HG03521 (cell line): ENCODE measurements at regions not wholly inside any gene's neighbourhood (a gene's known extent, or its start where the extent isn't known, plus 50 kb on each side); places are given as distances from the start of the nearest gene placed in this dataset.

ENCODE experiments used
- ATAC-seq: cut with Tn5 transposase; IDR thresholded peaks from one replicate; pipeline ENCODE4 v1.9.1; 2021; ENCODE audit warnings: mild to moderate bottlenecking, moderate library complexity; ENCODE audit not compliant: unreplicated experiment

GRCh38 chr12:124517260-124518050 lies 50.0 kb downstream of the NCOR2 start:
- no peak for ATAC-seq

- ATAC-seq = no peak
Measured at GRCh38 chr12:124516850-124517249, 50.6 kb downstream of the NCOR2 start.

DNA sequence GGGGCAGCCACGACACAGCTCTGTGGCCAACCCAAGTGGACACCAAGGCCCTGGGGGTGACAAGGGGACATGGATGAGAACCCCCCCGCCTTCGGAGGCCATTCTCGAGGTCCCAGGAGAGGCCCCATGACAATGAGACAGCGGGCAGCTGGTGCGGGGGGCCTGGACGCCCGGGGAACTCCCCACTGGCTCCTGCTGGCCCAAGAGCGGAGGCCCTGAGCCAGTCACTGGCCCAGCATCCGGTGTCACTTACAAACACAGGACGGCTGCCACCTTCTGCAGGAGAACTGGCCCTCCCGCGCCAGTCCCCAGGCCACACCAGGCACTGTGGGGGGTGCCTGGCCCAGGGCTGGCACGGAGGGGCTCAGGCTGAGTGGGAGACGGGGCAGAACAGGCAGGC lies 51.4 kb downstream of the NCOR2 start:
- ATAC-seq = no peak

DNA sequence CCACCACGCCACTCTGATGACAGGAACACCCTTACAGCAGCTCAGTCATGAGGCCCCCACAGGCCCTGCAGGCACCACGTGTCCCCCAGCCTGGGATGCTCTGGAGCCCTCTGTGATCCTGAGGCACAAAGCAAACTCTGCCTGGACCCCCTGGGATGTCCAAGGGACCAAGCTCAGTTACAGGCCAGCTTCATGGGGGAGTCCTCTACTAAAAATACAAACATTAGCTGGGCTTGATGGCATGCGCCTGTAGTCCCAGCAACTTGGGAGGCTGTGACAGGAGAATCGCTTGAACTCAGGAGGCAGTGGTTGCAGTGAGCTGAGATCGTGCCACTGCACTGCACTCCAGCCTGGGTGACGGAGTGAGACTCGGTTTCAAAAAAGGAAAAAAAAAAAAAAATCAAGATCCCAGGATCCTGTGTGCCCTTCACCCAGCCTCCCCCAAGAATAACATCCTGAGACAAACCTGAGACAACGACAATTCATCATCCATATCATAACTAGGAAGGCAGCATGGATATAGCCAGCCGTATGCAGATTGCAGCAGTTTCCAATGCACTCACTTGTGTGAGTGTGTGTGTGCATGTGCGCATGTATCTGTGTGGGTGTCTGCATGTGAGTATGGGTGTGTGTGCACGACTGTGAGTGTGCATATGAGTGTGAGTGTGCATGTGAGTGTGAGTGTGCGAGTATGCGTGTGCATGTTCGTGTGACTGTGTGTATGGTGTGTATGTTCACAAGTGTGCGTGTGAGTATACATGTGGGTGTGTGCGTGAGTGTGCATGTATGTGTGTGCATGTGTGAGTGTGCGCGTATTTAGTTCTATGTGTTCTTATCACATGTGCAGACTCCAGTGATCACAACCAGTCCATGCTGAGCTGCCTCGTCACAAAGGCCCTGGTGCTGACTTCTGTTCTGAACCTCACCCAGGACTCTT lies 52.1 kb downstream of the NCOR2 start:
- ATAC-seq = no peak

DNA sequence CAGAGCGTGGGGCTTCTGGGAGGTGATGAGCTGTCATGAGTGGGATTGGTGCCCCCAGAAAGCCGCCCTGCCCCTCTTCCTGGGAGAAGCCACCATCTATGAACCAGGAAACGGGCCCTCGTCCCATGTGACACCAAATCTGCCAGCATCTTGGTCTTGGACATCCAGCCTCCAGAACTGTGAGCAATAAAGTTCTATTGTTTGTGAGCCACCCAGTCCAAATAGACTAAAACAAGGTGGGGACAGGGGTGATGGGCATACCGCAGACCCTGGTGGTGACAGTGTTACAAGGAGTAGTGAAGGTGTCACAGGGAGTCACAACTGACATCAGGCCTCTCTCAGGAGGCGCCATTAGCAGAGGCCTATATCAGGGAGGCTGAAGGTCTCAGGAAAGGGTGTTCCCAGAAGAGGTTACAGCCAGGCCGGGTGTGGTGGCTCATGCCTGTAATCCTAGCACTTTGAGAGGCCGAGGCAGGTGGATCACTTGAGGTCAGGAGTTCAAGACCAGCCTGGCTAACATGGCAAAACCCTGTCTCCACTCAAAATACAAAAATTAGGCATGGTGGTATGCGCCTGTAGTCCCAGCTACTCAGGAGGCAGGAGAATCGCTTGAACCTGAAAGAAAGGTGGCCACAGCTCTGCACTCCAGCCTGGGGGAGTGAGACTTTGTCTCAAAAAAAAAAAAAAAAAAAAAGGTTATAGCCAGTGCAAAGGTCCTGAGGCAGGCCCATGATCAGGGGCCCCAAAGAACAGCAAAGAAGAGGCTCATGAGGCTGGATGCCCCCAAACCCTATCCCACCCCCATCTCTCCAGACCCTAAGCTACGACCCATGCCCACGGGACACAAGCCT lies 53.0 kb downstream of the NCOR2 start:
- no peak for ATAC-seq

- no peak for ATAC-seq
Measured at GRCh38 chr12:124513297-124513867, 54.0 kb downstream of the NCOR2 start.

GRCh38 chr12:124512667-124513296 lies 54.6 kb downstream of the NCOR2 start:
- ATAC-seq = no peak

GRCh38 chr12:124511259-124511985 lies 56.0 kb downstream of the NCOR2 start:
- ATAC-seq = no peak

GRCh38 chr12:124510301-124510970 lies 57.0 kb downstream of the NCOR2 start:
- no peak for ATAC-seq

GRCh38 chr12:124509676-124510300 lies 57.6 kb downstream of the NCOR2 start:
- ATAC-seq = no peak

- no peak for ATAC-seq
Measured at GRCh38 chr12:124509300-124509675, 58.1 kb downstream of the NCOR2 start.

- ATAC-seq = no peak
Measured at GRCh38 chr12:124508381-124509079, 58.9 kb downstream of the NCOR2 start.

GRCh38 chr12:124507188-124508109 lies 60.0 kb downstream of the NCOR2 start:
- ATAC-seq = no peak

GRCh38 chr12:124506832-124507153 lies 60.6 kb downstream of the NCOR2 start:
- no peak for ATAC-seq

DNA sequence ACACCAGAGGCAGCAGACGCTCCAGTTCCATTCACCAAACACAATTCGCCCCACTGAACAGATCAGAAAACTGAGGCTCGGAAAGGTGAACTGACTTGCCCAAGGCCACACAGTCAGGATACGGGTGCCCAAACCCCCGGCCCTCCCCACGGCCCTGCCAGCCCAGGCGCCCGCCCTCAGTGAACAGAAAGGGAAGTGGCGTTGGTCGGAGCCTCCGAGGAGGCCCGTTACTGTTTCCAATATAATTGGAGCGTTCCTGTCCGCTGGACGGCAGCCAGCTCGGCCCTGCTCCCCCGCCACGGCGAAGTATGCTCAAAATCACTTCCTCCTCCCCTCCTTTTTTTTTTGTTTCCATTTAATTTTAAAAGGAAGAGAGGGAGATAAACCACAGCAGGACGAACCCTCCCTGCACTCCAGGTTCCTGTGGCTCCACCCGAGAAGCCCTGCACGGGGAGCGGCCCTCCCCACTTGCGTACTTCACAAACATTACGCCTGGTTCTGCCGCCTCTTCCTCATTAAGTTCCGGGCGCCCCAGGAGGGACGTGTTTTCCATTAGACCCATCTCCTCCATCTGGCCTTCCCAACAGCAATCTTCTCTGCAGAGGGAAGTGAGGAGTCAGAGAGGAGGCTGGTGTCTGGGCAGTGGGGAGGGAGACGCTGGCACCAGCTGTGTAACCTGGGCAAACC lies 61.1 kb downstream of the NCOR2 start:
- ATAC-seq = no peak

DNA sequence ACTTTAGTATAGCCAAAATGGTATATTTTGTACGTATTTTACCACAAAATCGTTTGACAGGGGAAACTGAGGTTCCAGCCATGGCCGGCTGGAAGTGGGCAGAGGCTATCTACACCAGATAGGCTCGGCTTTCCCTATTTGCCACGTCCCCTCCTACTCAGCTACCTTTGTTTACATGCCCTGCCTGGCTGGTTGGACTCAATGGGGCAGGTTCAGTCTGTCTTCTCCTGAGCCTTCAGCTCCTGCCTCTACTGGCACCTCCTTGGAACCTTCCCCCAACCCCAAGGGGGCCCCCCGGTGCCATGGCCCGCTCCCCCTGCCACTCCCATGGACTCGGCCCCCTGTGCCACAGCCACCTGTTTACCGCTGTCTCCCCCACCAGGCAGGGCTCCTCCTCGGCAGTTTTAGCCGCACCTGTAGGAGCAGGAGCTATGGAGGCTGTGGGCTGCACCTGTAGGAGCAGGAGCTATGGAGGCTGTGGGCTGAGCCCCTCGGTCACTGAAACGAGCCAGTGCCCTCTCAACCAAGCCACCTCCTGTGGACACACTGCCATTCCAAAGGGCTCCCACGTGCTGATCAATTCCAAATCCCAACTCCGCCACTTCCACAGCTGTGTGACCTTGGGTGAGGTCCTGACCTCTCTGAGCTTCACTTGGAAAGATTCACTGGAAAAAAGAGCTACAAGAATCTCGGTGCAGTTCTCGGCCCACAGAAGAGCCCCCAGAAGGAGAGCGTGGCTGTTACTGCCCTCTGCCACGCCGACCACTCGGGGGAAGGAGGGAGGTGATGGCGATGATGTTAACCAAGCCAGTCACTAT lies 62.2 kb downstream of the NCOR2 start:
- no peak for ATAC-seq
